WTC11 (cell line): ENCODE measurements at regions not wholly inside any gene's neighbourhood (a gene's known extent, or its start where the extent isn't known, plus 50 kb on each side); places are given as distances from the start of the nearest gene placed in this dataset.
A peak's percentile ranks its signal among the peaks of the same experiment; 100 is the strongest.

Experiments used
- ATAC-seq: fragments of 200-7000 bp; cut with Tn5 transposase; 2 replicates; pipeline ENCODE4 v1.10.0; 2021; ENCODE audit warnings: mild to moderate bottlenecking, moderate library complexity
- CTCF ChIA-PET: fragments of 300-600 bp; sonication (Branson Sonifier 250); formaldehyde crosslinking; loops from one replicate; lab custom pipeline; 2021; ENCODE audit warnings: antibody characterized with exemption; lab: Charles Lee
- POLR2A ChIA-PET: fragments of 350-600 bp; sonication (Branson Sonifier 250); formaldehyde crosslinking; loops from one replicate; lab custom pipeline; 2021; ENCODE audit warnings: antibody characterized with exemption; lab: Charles Lee
- DNase-seq: peaks from one replicate; pipeline ENCODE4 v3.0.0; 2021; ENCODE audit warnings: low spot score
- H3K27ac Mint-ChIP-seq: 2 replicates; pipeline ENCODE4 v1.8.0; 2021; ENCODE audit warnings: mixed read lengths
- H3K27me3 Mint-ChIP-seq: 2 replicates; pipeline ENCODE4 v1.8.0; 2021; ENCODE audit warnings: low read depth, mild to moderate bottlenecking, moderate library complexity, mixed read lengths
- H3K36me3 Mint-ChIP-seq: 2 replicates; pipeline ENCODE4 v1.8.0; 2021; ENCODE audit warnings: mixed read lengths
- H3K4me1 Mint-ChIP-seq: 2 replicates; pipeline ENCODE4 v1.8.0; 2022; ENCODE audit warnings: mixed read lengths
- H3K4me3 Mint-ChIP-seq: 2 replicates; pipeline ENCODE4 v1.8.0; 2021; ENCODE audit warnings: mild to moderate bottlenecking, moderate library complexity, mixed read lengths
- H3K9me3 Mint-ChIP-seq: 2 replicates; pipeline ENCODE4 v1.8.0; 2021; ENCODE audit warnings: mixed read lengths
- ATF1 ChIP-seq: sonication (generic); formaldehyde crosslinking; IDR thresholded peaks from 2 replicates; pipeline ENCODE4 v1.8.1; 2023; ENCODE audit warnings: mild to moderate bottlenecking, moderate library complexity, missing genetic modification reagents
- ATF3 ChIP-seq: sonication (generic); formaldehyde crosslinking; conservative IDR thresholded peaks from 2 replicates; pipeline ENCODE4 v1.8.1; 2022; ENCODE audit warnings: mild to moderate bottlenecking, missing genetic modification reagents
- CREM ChIP-seq: sonication (generic); formaldehyde crosslinking; IDR thresholded peaks from 2 replicates; pipeline ENCODE4 v1.8.1; 2022; ENCODE audit warnings: mild to moderate bottlenecking, missing genetic modification reagents, moderate library complexity
- ELF4 ChIP-seq: sonication (generic); formaldehyde crosslinking; IDR thresholded peaks from 2 replicates; pipeline ENCODE4 v1.8.1; 2022; ENCODE audit warnings: low read depth, mild to moderate bottlenecking, moderate library complexity, missing genetic modification reagents
- EMX1 ChIP-seq: fragments of 250-450 bp; sonication (Bioruptor Pico); IDR thresholded peaks from 2 replicates; pipeline ENCODE4 v1.8.0; 2021; ENCODE audit warnings: mild to moderate bottlenecking
- ETV6 ChIP-seq: sonication (generic); formaldehyde crosslinking; IDR thresholded peaks from 2 replicates; pipeline ENCODE4 v1.8.1; 2022; ENCODE audit warnings: mild to moderate bottlenecking, missing genetic modification reagents
- FOXJ3 ChIP-seq: sonication (generic); formaldehyde crosslinking; IDR thresholded peaks from 2 replicates; pipeline ENCODE4 v1.9.0; 2021; ENCODE audit warnings: missing genetic modification reagents, mild to moderate bottlenecking, borderline replicate concordance
- FOXP4 ChIP-seq: sonication (generic); formaldehyde crosslinking; IDR thresholded peaks from 2 replicates; pipeline ENCODE4 v1.8.0; 2022; ENCODE audit warnings: mild to moderate bottlenecking, missing genetic modification reagents
- GABPB1 ChIP-seq: sonication (generic); formaldehyde crosslinking; IDR thresholded peaks from 2 replicates; pipeline ENCODE4 v1.8.1; 2023; ENCODE audit warnings: mild to moderate bottlenecking, missing genetic modification reagents
- GRHL2 ChIP-seq: fragments of 250-450 bp; sonication (Bioruptor Pico); IDR thresholded peaks from 2 replicates; pipeline ENCODE4 v1.8.0; 2022; ENCODE audit warnings: mild to moderate bottlenecking, moderate library complexity; ENCODE audit not compliant: insufficient replicate concordance, severe bottlenecking
- GTF2I ChIP-seq: fragments of 250-450 bp; sonication (Bioruptor Pico); conservative IDR thresholded peaks from 2 replicates; pipeline ENCODE4 v1.4.0; 2021; ENCODE audit warnings: mild to moderate bottlenecking
- IRF2 ChIP-seq: sonication (generic); formaldehyde crosslinking; IDR thresholded peaks from 2 replicates; pipeline ENCODE4 v1.8.0; 2022; ENCODE audit warnings: low read depth, missing genetic modification reagents, borderline replicate concordance
- NFE2L1 ChIP-seq: sonication (generic); formaldehyde crosslinking; IDR thresholded peaks from 2 replicates; pipeline ENCODE4 v1.8.1; 2023; ENCODE audit warnings: missing genetic modification reagents
- NR2C2 ChIP-seq: sonication (generic); formaldehyde crosslinking; IDR thresholded peaks from 2 replicates; pipeline ENCODE4 v1.8.0; 2022; ENCODE audit warnings: mild to moderate bottlenecking, missing genetic modification reagents
- PRRX2 ChIP-seq: fragments of 250-450 bp; sonication (Bioruptor Pico); IDR thresholded peaks from 2 replicates; pipeline ENCODE4 v1.8.0; 2021; ENCODE audit warnings: mild to moderate bottlenecking
- SMAD4 ChIP-seq: sonication (generic); formaldehyde crosslinking; IDR thresholded peaks from 2 replicates; pipeline ENCODE4 v1.8.0; 2022; ENCODE audit warnings: mild to moderate bottlenecking, missing genetic modification reagents
- TCF7 ChIP-seq: sonication (generic); formaldehyde crosslinking; IDR thresholded peaks from 2 replicates; pipeline ENCODE4 v1.8.0; 2022; ENCODE audit warnings: mild to moderate bottlenecking, low read depth, missing genetic modification reagents, moderate library complexity
- USF1 ChIP-seq: sonication (generic); formaldehyde crosslinking; IDR thresholded peaks from 2 replicates; pipeline ENCODE4 v1.8.0; 2022; ENCODE audit warnings: mild to moderate bottlenecking, missing genetic modification reagents
- ZBTB21 ChIP-seq: sonication (generic); formaldehyde crosslinking; IDR thresholded peaks from 2 replicates; pipeline ENCODE4 v1.8.1; 2023; ENCODE audit warnings: mild to moderate bottlenecking, missing genetic modification reagents, borderline replicate concordance
- ZNF138 ChIP-seq: sonication (generic); formaldehyde crosslinking; conservative IDR thresholded peaks from 2 replicates; pipeline ENCODE4 v1.8.1; 2022; ENCODE audit warnings: mild to moderate bottlenecking, moderate library complexity, missing genetic modification reagents
- ZNF219 ChIP-seq: sonication (generic); formaldehyde crosslinking; IDR thresholded peaks from 2 replicates; pipeline ENCODE4 v1.8.0; 2023; ENCODE audit warnings: missing genetic modification reagents, mild to moderate bottlenecking, borderline replicate concordance
- ZNF416 ChIP-seq: fragments of 250-450 bp; sonication (Bioruptor Pico); IDR thresholded peaks from 2 replicates; pipeline ENCODE4 v1.9.0; 2021; ENCODE audit warnings: mild to moderate bottlenecking, inconsistent platforms
- ZNF423 ChIP-seq: fragments of 250-450 bp; sonication (Bioruptor Pico); IDR thresholded peaks from 2 replicates; pipeline ENCODE4 v2.1.2; 2022; ENCODE audit warnings: mild to moderate bottlenecking, moderate library complexity
- TF ChIP-seq, protein P1 (sequence below): fragments of 250-450 bp; sonication (Bioruptor Pico); IDR thresholded peaks from 2 replicates; pipeline ENCODE4 v2.1.2; 2022; ENCODE audit warnings: mild to moderate bottlenecking, moderate library complexity

DNA sequence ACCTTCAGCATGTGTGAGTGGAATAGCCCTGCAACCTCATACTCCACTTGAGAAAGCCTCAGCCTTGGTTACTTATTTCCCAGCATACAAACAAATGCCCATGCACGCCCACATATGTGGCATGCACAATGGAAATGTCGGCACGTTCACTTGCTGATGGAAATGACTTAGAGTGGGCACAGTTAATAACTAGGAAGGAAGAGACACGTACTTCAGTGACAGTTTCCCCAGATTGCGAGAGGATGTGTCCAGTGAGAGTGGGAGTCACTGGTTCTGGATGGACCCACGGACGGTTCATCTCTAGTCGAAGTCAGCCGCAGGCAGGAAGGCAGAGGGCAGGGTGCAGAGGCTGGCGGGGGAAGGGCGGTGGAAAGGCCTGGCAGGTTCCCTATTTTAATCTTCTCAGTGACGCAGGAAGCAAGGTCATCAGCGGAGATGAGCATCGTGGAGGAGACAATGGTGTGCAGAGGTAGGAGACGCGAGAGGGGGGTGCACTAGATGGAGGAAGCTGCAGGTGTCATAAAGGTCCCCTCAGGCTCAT is 350.7 kb upstream of the MYT1L start (continued):
- TF ChIP-seq FOXP4 (no peak), SMAD4 (CRISPR knock-in tag) (no peak), GRHL2 (CRISPR knock-in tag) (no peak), ZNF416 (CRISPR knock-in tag) (no peak), TCF7 (CRISPR knock-in tag) (no peak)

DNA sequence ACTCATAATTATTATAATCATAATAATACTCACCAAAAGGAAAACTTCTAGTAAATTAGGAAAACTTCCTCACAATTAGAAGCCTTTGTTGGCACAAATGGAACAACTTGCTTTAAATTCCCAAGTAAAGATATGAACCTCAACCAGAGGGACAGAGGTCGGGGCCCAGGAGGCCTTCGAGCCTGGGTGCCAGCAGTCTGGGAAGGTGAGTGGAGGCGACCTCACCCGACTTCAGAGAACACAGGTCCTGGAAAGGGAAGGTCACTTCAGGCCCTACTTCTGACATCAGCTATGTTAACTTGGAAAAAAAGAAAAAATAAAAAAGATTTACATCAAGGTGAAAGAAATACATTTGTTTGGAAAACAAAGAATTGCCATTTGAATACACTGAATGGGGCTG is 350.0 kb upstream of the MYT1L start:
- POLR2A ChIA-PET = no interaction called here
- CTCF ChIA-PET = no interaction called here
- peak; percentile 51 for ATAC-seq

DNA sequence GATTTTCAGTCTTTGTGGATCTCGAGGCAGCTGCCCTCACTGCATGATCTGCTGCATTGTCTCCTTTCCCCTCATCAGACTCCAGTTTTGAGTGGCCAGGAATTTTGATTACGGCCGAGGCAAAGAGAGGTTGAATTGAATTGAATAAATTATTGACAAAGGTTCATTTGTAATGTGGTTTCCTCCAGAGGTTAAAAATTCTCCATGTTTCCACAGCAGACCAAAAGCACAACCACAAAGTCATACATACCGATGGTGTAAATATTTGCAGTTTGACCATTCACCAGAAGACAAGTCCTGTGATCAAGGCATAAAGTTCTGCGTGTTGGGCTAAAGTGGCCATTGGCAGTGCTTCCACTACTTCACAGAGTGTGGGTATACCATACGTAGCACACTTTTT is 343.8 kb upstream of the MYT1L start:
- H3K4me1 Mint-ChIP-seq = peaks cover 29% of the 10 kb centered on the region
- peaks cover 3% of the 10 kb centered on the region for H3K27me3 Mint-ChIP-seq
- no peak overlapping the region for H3K27ac Mint-ChIP-seq
- no peak for ATAC-seq
- no peak for DNase-seq
- no peak overlapping the region for H3K4me3 Mint-ChIP-seq
- H3K9me3 Mint-ChIP-seq = peaks cover 15% of the 10 kb centered on the region
- POLR2A ChIA-PET = no interaction called here
- CTCF ChIA-PET = no interaction called here
- no peaks in the 10 kb centered on the region; the same call in 1 of the 2 replicates for H3K36me3 Mint-ChIP-seq
- no peak for TF ChIP-seq ZNF219
- no peak for TF ChIP-seq IRF2 (CRISPR knock-in tag)
- no peak for TF ChIP-seq GTF2I (CRISPR knock-in tag)
- TF ChIP-seq NFE2L1 (CRISPR knock-in tag) = no peak
- no peak for TF ChIP-seq ZNF138 (CRISPR knock-in tag)
- no peak for TF ChIP-seq FOXJ3 (CRISPR knock-in tag)
- no peak for TF ChIP-seq PRRX2 (CRISPR knock-in tag)
- no peak for TF ChIP-seq ETV6 (CRISPR knock-in tag)
- TF ChIP-seq NR2C2 (CRISPR knock-in tag) = no peak
- TF ChIP-seq ELF4 (CRISPR knock-in tag) = no peak
- TF ChIP-seq ZNF423 (CRISPR knock-in tag) = no peak
- no peak for TF ChIP-seq ATF3
- TF ChIP-seq USF1 (CRISPR knock-in tag) = no peak
- no peak for TF ChIP-seq ATF1 (CRISPR knock-in tag)

More for the DNA sequence above, 350.0 kb upstream of the MYT1L start:
- Mint-ChIP-seq H3K9me3 (peaks cover 4% of the 10 kb centered on the region), H3K36me3 (no peaks in the 10 kb centered on the region), H3K4me1 (peaks cover 18% of the 10 kb centered on the region)
- no peak for TF ChIP-seq GABPB1 (CRISPR knock-in tag)
- TF ChIP-seq ATF3 = no peak
- no peak for TF ChIP-seq USF1 (CRISPR knock-in tag)
- TF ChIP-seq CREM (CRISPR knock-in tag) = no peak
- TF ChIP-seq EMX1 = no peak
- no peak for TF ChIP-seq ZBTB21
- TF ChIP-seq ZNF138 (CRISPR knock-in tag) = no peak
- TF ChIP-seq, protein P1, sequence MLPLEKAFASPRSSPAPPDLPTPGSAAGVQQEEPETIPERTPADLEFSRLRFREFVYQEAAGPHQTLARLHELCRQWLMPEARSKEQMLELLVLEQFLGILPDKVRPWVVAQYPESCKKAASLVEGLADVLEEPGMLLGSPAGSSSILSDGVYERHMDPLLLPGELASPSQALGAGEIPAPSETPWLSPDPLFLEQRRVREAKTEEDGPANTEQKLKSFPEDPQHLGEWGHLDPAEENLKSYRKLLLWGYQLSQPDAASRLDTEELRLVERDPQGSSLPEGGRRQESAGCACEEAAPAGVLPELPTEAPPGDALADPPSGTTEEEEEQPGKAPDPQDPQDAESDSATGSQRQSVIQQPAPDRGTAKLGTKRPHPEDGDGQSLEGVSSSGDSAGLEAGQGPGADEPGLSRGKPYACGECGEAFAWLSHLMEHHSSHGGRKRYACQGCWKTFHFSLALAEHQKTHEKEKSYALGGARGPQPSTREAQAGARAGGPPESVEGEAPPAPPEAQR (CRISPR knock-in tag) = no peak
- no peak for TF ChIP-seq NR2C2 (CRISPR knock-in tag)
- TF ChIP-seq, all 79 proteins: peak for 0
- DNase-seq = no peak
- Mint-ChIP-seq H3K4me3 (no peak overlapping the region), H3K27me3 (peaks cover 5% of the 10 kb centered on the region; the same call in 1 of the 2 replicates), H3K27ac (no peak overlapping the region)
